Putamen (tissue), 1 donor: ENCODE measurements at regions not wholly inside any gene's neighbourhood (a gene's known extent, or its start where the extent isn't known, plus 50 kb on each side); places are given as distances from the start of the nearest gene placed in this dataset.
"Not testable (repeated sequence)": the region's sequence is repeated elsewhere in the genome, so short reads cannot be mapped to it uniquely, and the experiment has no call there.

ENCODE experiments used
- DNase-seq: peaks from one replicate; pipeline ENCODE4 v3.0.0-alpha.2; 2016; ENCODE audit warnings: low spot score

- no peak for DNase-seq
Measured at GRCh38 chr6:68013780-68014515, 621.1 kb upstream of the ADGRB3 start.

- no peak for DNase-seq
Measured at GRCh38 chr6:68012822-68013221, 622.3 kb upstream of the ADGRB3 start.

- DNase-seq, result no peak
Measured at GRCh38 chr6:68010936-68011335, 624.1 kb upstream of the ADGRB3 start.

- DNase-seq, result no peak
Measured at GRCh38 chr6:68008445-68008844, 626.6 kb upstream of the ADGRB3 start.

GRCh38 chr6:68007717-68008116 lies 627.4 kb upstream of the ADGRB3 start:
- DNase-seq, result no peak

- DNase-seq, result no peak
Measured at GRCh38 chr6:67986694-67987232, 648.3 kb upstream of the ADGRB3 start.

- no peak for DNase-seq
Measured at GRCh38 chr6:67976486-67976885, 658.6 kb upstream of the ADGRB3 start.

- no peak for DNase-seq
Measured at GRCh38 chr6:67974931-67975330, 660.2 kb upstream of the ADGRB3 start.

GRCh38 chr6:67971812-67972211 lies 663.3 kb upstream of the ADGRB3 start:
- DNase-seq, result no peak

GRCh38 chr6:67966830-67967229 lies 668.3 kb upstream of the ADGRB3 start:
- no peak for DNase-seq

- no peak for DNase-seq
Measured at GRCh38 chr6:67956352-67956751, 678.7 kb upstream of the ADGRB3 start.

- DNase-seq, result no peak
Measured at GRCh38 chr6:67952948-67953347, 682.1 kb upstream of the ADGRB3 start.

GRCh38 chr6:67952121-67952520 lies 683.0 kb upstream of the ADGRB3 start:
- DNase-seq, result no peak

GRCh38 chr6:67947762-67948161 lies 687.3 kb upstream of the ADGRB3 start:
- DNase-seq, result not testable (repeated sequence)

- DNase-seq, result no peak
Measured at GRCh38 chr6:67935976-67936477, 699.1 kb upstream of the ADGRB3 start.

GRCh38 chr6:67933278-67933677 lies 701.8 kb upstream of the ADGRB3 start:
- DNase-seq, result no peak

GRCh38 chr6:67922588-67922987 lies 712.5 kb upstream of the ADGRB3 start:
- not testable (repeated sequence) for DNase-seq

- not testable (repeated sequence) for DNase-seq
Measured at GRCh38 chr6:67920040-67920439, 715.0 kb upstream of the ADGRB3 start.

GRCh38 chr6:67916399-67916798 lies 718.7 kb upstream of the ADGRB3 start:
- no peak for DNase-seq

- DNase-seq, result no peak
Measured at GRCh38 chr6:67914419-67914818, 720.7 kb upstream of the ADGRB3 start.

- no peak for DNase-seq
Measured at GRCh38 chr6:67909354-67909753, 725.7 kb upstream of the ADGRB3 start.

GRCh38 chr6:67908379-67908778 lies 726.7 kb upstream of the ADGRB3 start:
- no peak for DNase-seq

GRCh38 chr6:67904735-67905134 lies 730.3 kb upstream of the ADGRB3 start:
- not testable (repeated sequence) for DNase-seq

- no peak for DNase-seq
Measured at GRCh38 chr6:67898875-67899274, 736.2 kb upstream of the ADGRB3 start.
